ENCODE measurements at regions not wholly inside any gene's neighbourhood (a gene's known extent, or its start where the extent isn't known, plus 50 kb on each side); places are given as distances from the start of the nearest gene placed in this dataset.
"Not testable (repeated sequence)": the region's sequence is repeated elsewhere in the genome, so short reads cannot be mapped to it uniquely, and the experiment has no call there.

DNA sequence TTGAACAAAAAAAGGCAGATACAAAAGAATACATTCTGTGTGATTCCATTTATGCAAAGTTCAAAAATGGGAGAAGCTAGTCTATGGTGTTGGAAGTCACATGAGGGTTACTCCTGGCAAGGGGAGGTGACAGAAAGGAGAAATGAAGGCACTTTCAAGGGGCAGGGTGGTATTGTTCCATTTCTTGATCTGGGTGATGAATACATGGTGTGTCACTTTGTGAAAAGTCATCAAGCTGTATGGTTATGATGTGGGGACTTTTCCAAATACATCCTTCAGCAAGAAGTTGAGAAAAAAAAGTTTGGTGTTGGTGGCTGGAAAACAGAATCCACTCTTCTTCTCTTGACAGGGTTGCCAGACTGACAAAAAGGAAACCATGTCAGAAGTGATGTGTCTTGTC is 60.6 kb upstream of the MDGA1 start:
- no peak for DNase-seq (ENCODE audit: low read depth, low spot score)
- no peak for TF ChIP-seq ZNF274 (IDR thresholded peaks at IDR 0.05; ENCODE audit: low read depth, low read length)
- TF ChIP-seq YY1 (IDR thresholded peaks at IDR 0.05; ENCODE audit: insufficient read depth, insufficient read length): no peak
- TF ChIP-seq SUZ12 (IDR thresholded peaks at IDR 0.05; ENCODE audit: extremely low read depth, insufficient read depth, insufficient read length): no peak
- Histone ChIP-seq H3K9me3 (ENCODE audit: insufficient read depth, low read length) (no peaks in the 10 kb centered on the region), H3K4me3 (ENCODE audit: insufficient read length, low read depth) (no peak overlapping the region), H3K4me1 (ENCODE audit: insufficient read depth, insufficient read length) (no peaks in the 10 kb centered on the region), H3K9ac (ENCODE audit: insufficient read length, low read depth) (no peak overlapping the region), H3K36me3 (ENCODE audit: insufficient read depth, insufficient read length, low read length) (no peaks in the 10 kb centered on the region), H3K27me3 (ENCODE audit: insufficient read depth, insufficient read length) (peaks cover 59% of the 10 kb centered on the region)

GRCh38 chr6:37757381-37757780 is 59.7 kb upstream of the MDGA1 start:
- no peak overlapping the region for H3K4me3 ChIP-seq (ENCODE audit: insufficient read length, low read depth)
- DNase-seq (ENCODE audit: low read depth, low spot score): no peak
- TF ChIP-seq SUZ12 (IDR thresholded peaks at IDR 0.05; ENCODE audit: extremely low read depth, insufficient read depth, insufficient read length) (no peak), ZNF274 (IDR thresholded peaks at IDR 0.05; ENCODE audit: low read depth, low read length) (no peak), YY1 (IDR thresholded peaks at IDR 0.05; ENCODE audit: insufficient read depth, insufficient read length) (no peak)
- H3K9me3 ChIP-seq (ENCODE audit: insufficient read depth, low read length): no peaks in the 10 kb centered on the region
- peaks cover 50% of the 10 kb centered on the region for H3K27me3 ChIP-seq (ENCODE audit: insufficient read depth, insufficient read length)
- H3K4me1 ChIP-seq (ENCODE audit: insufficient read depth, insufficient read length): no peaks in the 10 kb centered on the region
- no peak overlapping the region for H3K9ac ChIP-seq (ENCODE audit: insufficient read length, low read depth)
- no peaks in the 10 kb centered on the region for H3K36me3 ChIP-seq (ENCODE audit: insufficient read depth, insufficient read length, low read length)

GRCh38 chr6:37756135-37756534 is 58.5 kb upstream of the MDGA1 start:
- H3K4me3 ChIP-seq (ENCODE audit: insufficient read length, low read depth): no peak overlapping the region
- H3K36me3 ChIP-seq (ENCODE audit: insufficient read depth, insufficient read length, low read length): no peaks in the 10 kb centered on the region
- peaks cover 38% of the 10 kb centered on the region for H3K27me3 ChIP-seq (ENCODE audit: insufficient read depth, insufficient read length)
- no peak overlapping the region for H3K9ac ChIP-seq (ENCODE audit: insufficient read length, low read depth)
- peaks cover 2% of the 10 kb centered on the region for H3K4me1 ChIP-seq (ENCODE audit: insufficient read depth, insufficient read length)
- TF ChIP-seq SUZ12 (IDR thresholded peaks at IDR 0.05; ENCODE audit: extremely low read depth, insufficient read depth, insufficient read length): no peak
- no peaks in the 10 kb centered on the region for H3K9me3 ChIP-seq (ENCODE audit: insufficient read depth, low read length)
- DNase-seq (ENCODE audit: low read depth, low spot score): no peak

- no peaks in the 10 kb centered on the region for H3K36me3 ChIP-seq (ENCODE audit: insufficient read depth, insufficient read length, low read length)
- TF ChIP-seq ZNF274 (IDR thresholded peaks at IDR 0.05; ENCODE audit: low read depth, low read length) (no peak), SUZ12 (IDR thresholded peaks at IDR 0.05; ENCODE audit: extremely low read depth, insufficient read depth, insufficient read length) (no peak), YY1 (IDR thresholded peaks at IDR 0.05; ENCODE audit: insufficient read depth, insufficient read length) (no peak)
- H3K27me3 ChIP-seq (ENCODE audit: insufficient read depth, insufficient read length): peaks cover 16% of the 10 kb centered on the region
- no peak for DNase-seq (ENCODE audit: low read depth, low spot score)
- H3K9me3 ChIP-seq (ENCODE audit: insufficient read depth, low read length): no peaks in the 10 kb centered on the region
- no peak overlapping the region for H3K4me3 ChIP-seq (ENCODE audit: insufficient read length, low read depth)
- H3K9ac ChIP-seq (ENCODE audit: insufficient read length, low read depth): no peak overlapping the region
- peaks cover 2% of the 10 kb centered on the region for H3K4me1 ChIP-seq (ENCODE audit: insufficient read depth, insufficient read length)
Measured at GRCh38 chr6:37752718-37753117, 55.0 kb upstream of the MDGA1 start.

DNA sequence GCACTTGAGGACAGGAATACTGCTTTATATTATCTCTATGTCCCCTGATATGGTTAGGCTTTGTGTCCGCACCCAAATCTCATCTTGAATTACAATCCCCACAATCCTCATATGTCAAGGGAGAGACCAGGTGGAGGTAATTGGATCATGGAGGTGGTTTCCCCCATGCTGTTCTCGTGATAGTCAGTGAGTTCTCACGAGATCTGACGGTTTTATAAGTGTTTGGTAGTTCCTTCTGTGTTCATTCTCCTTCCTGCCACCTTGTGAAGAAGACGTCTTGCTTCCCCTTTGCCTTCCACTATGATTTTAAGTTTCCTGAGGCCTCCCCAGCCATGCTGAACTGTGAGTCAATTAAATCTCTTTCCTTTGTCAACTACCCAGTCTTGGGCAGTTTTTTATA is 51.7 kb upstream of the MDGA1 start:
- not testable (repeated sequence) for H3K27me3 ChIP-seq (ENCODE audit: insufficient read depth, insufficient read length); H3K4me3 ChIP-seq (ENCODE audit: insufficient read length, low read depth); H3K9me3 ChIP-seq (ENCODE audit: insufficient read depth, low read length); H3K4me1 ChIP-seq (ENCODE audit: insufficient read depth, insufficient read length); DNase-seq (ENCODE audit: low read depth, low spot score); H3K9ac ChIP-seq (ENCODE audit: insufficient read length, low read depth); H3K36me3 ChIP-seq (ENCODE audit: insufficient read depth, insufficient read length, low read length)

- Histone ChIP-seq H3K27me3 (ENCODE audit: insufficient read depth, insufficient read length) (no peaks in the 10 kb centered on the region), H3K36me3 (ENCODE audit: insufficient read depth, insufficient read length, low read length) (no peaks in the 10 kb centered on the region), H3K4me3 (ENCODE audit: insufficient read length, low read depth) (no peak overlapping the region), H3K9me3 (ENCODE audit: insufficient read depth, low read length) (no peaks in the 10 kb centered on the region), H3K9ac (ENCODE audit: insufficient read length, low read depth) (no peak overlapping the region), H3K4me1 (ENCODE audit: insufficient read depth, insufficient read length) (peaks cover 2% of the 10 kb centered on the region)
- no peak for DNase-seq (ENCODE audit: low read depth, low spot score)
- TF ChIP-seq ZNF274 (IDR thresholded peaks at IDR 0.05; ENCODE audit: low read depth, low read length) (no peak), SUZ12 (IDR thresholded peaks at IDR 0.05; ENCODE audit: extremely low read depth, insufficient read depth, insufficient read length) (no peak), YY1 (IDR thresholded peaks at IDR 0.05; ENCODE audit: insufficient read depth, insufficient read length) (no peak)
Measured at GRCh38 chr6:37748118-37748517, 50.4 kb upstream of the MDGA1 start.
